CD4-positive, alpha-beta T cell (primary cell): ENCODE measurements at regions not wholly inside any gene's neighbourhood (a gene's known extent, or its start where the extent isn't known, plus 50 kb on each side); places are given as distances from the start of the nearest gene placed in this dataset.

Experiments used
- ATAC-seq: fragments of 200-7000 bp; cut with Tn5 transposase; one replicate; pipeline ENCODE4 v1.10.0; 2022; ENCODE audit warnings: mild to moderate bottlenecking; ENCODE audit not compliant: poor library complexity
- CTCF ChIA-PET: fragments of 350-600 bp; sonication (Branson Sonifier 250); formaldehyde crosslinking; loops from one replicate; lab custom pipeline; 2021; ENCODE audit warnings: antibody characterized with exemption, inconsistent platforms; lab: Charles Lee
- POLR2A ChIA-PET: fragments of 350-600 bp; sonication (Branson Sonifier 250); formaldehyde crosslinking; loops from one replicate; lab custom pipeline; 2021; ENCODE audit warnings: antibody characterized with exemption, inconsistent platforms; lab: Charles Lee
- DNase-seq, 14 experiments: peaks; one replicate each; pipeline ENCODE4 v3.0.0-alpha.2; 2013 to 2020; ENCODE audit warnings: mixed read lengths in 2 of 14
- H3K27ac ChIP-seq, 2 donors: one replicate each; pipeline versions ENCODE4 v1.5.1 to v1.7.0; 2013; ENCODE audit warnings: low read length in 2 of 2, low read depth in 1 of 2, mild to moderate bottlenecking in 1 of 2
- H3K27me3 ChIP-seq, 2 experiments: 1 replicate in 1 of 2; 2 replicates in 1 of 2; pipeline versions ENCODE4 v1.6.1 to v1.7.0; 2013; ENCODE audit warnings: low read length in 2 of 2, control low read depth in 1 of 2, mild to moderate bottlenecking in 1 of 2, moderate library complexity in 1 of 2; ENCODE audit not compliant: insufficient read depth in 2 of 2, control insufficient read depth in 1 of 2
- H3K36me3 ChIP-seq: one replicate; pipeline ENCODE4 v1.6.1; 2013; ENCODE audit warnings: low read length, control low read depth; ENCODE audit not compliant: insufficient read depth
- H3K4me1 ChIP-seq: one replicate; pipeline ENCODE4 v1.6.1; 2013; ENCODE audit warnings: low read length, control low read depth; ENCODE audit not compliant: insufficient read depth
- H3K4me3 ChIP-seq: one replicate; pipeline ENCODE4 v1.5.1; 2013; ENCODE audit warnings: mild to moderate bottlenecking, low read length, moderate library complexity
- H3K9me3 ChIP-seq, 2 experiments: 1 replicate in 1 of 2; 2 replicates in 1 of 2; pipeline versions ENCODE4 v1.6.1 to v1.7.0; 2013; ENCODE audit warnings: low read length in 2 of 2, mild to moderate bottlenecking in 2 of 2, control low read depth in 1 of 2, moderate library complexity in 1 of 2; ENCODE audit not compliant: control insufficient read depth in 1 of 2, insufficient read depth in 1 of 2
- H3K27ac Mint-ChIP-seq: one replicate; pipeline ENCODE4 v1.8.0; 2020; ENCODE audit warnings: mixed read lengths
- H3K27me3 Mint-ChIP-seq: one replicate; pipeline ENCODE4 v1.8.0; 2021; ENCODE audit warnings: mixed read lengths
- H3K36me3 Mint-ChIP-seq: one replicate; pipeline ENCODE4 v1.8.0; 2021; ENCODE audit warnings: low read depth, mixed read lengths
- H3K4me1 Mint-ChIP-seq: one replicate; pipeline ENCODE4 v1.8.0; 2021; ENCODE audit warnings: low read depth, mixed read lengths
- H3K4me3 Mint-ChIP-seq: one replicate; pipeline ENCODE4 v1.8.0; 2020; ENCODE audit warnings: mild to moderate bottlenecking, mixed read lengths
- H3K9me3 Mint-ChIP-seq: one replicate; pipeline ENCODE4 v1.8.0; 2020; ENCODE audit warnings: mixed read lengths
- intact Hi-C, 2 experiments: fragments of 100-400 bp; cut with DNase I in 1 of 2; cut with micrococcal nuclease in 1 of 2; formaldehyde crosslinking; loops; one replicate each; pipeline versions ENCODE4 v1.15.1 to v1.9.0; 2023 to 2025; cut with DNase I, micrococcal nuclease
- TF ChIP-seq, protein P1 (sequence below): fragments of 200-600 bp; IDR thresholded peaks from one replicate; pipeline ENCODE4 v1.8.0; 2022; ENCODE audit warnings: antibody characterized with exemption, mild to moderate bottlenecking

DNA sequence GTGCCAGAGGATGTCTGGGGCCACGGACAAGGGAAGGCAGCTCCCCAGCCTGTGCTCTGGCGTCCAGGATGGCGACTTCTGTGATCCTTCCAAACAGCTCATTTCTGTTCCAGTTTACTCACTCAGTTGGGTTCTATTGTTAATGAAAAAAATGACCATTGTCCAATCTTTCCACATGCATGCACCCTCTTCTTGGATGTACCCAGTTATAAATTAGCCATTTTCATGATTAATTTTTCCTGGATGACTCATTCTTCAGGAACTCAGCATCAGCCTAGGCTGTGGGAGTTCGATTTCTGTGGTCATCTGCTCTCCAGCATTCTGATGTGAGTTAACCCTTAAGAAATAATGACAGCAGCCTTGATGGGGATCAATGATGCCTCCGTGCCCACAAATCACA, 926.8 kb downstream of the BCL11B start:
- peaks cover 35% of the 10 kb centered on the region for H3K4me1 Mint-ChIP-seq
- H3K9me3 Mint-ChIP-seq, result no peaks in the 10 kb centered on the region
- no peak overlapping the region for H3K4me3 Mint-ChIP-seq
- Histone ChIP-seq H3K4me1 (peaks cover 3% of the 10 kb centered on the region), H3K27ac (no peak overlapping the region), H3K9me3 (no peaks in the 10 kb centered on the region), H3K36me3 (no peaks in the 10 kb centered on the region), H3K4me3 (no peak overlapping the region), H3K27me3 (no peaks in the 10 kb centered on the region)
- no peaks in the 10 kb centered on the region for H3K27me3 Mint-ChIP-seq
- DNase-seq (no peak), ATAC-seq (no peak)
- ChIA-PET CTCF (no interaction called here), POLR2A (no interaction called here)
- no peak overlapping the region for H3K27ac Mint-ChIP-seq
- TF ChIP-seq, protein P1, sequence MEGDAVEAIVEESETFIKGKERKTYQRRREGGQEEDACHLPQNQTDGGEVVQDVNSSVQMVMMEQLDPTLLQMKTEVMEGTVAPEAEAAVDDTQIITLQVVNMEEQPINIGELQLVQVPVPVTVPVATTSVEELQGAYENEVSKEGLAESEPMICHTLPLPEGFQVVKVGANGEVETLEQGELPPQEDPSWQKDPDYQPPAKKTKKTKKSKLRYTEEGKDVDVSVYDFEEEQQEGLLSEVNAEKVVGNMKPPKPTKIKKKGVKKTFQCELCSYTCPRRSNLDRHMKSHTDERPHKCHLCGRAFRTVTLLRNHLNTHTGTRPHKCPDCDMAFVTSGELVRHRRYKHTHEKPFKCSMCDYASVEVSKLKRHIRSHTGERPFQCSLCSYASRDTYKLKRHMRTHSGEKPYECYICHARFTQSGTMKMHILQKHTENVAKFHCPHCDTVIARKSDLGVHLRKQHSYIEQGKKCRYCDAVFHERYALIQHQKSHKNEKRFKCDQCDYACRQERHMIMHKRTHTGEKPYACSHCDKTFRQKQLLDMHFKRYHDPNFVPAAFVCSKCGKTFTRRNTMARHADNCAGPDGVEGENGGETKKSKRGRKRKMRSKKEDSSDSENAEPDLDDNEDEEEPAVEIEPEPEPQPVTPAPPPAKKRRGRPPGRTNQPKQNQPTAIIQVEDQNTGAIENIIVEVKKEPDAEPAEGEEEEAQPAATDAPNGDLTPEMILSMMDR, result no peak
- intact Hi-C loops, result no loop called here
- H3K36me3 Mint-ChIP-seq, result no peaks in the 10 kb centered on the region

DNA sequence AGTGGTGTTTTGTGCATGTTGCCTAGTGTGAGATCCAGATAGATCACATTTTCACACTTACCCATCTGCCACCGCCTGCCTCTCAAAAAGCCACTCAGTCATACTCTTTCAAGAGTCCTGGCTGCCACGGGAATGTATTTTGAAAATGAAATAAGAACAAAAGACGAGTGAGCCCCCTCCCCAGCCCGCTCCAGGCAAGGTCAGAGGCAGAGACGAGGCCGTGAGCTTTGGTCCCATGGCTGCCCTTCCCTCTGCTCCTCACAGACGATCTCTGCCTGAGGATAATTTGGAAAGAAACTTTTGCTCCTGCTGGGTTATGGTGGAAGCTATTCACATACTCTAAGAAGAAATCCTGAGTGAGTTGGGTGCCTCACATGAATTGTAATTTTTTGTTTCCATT, 924.3 kb downstream of the BCL11B start:
- TF ChIP-seq, protein P1, result no peak
- Mint-ChIP-seq H3K36me3 (no peaks in the 10 kb centered on the region), H3K9me3 (no peaks in the 10 kb centered on the region), H3K4me1 (peaks cover 50% of the 10 kb centered on the region), H3K4me3 (no peak overlapping the region), H3K27ac (no peak overlapping the region), H3K27me3 (no peaks in the 10 kb centered on the region)
- H3K27me3 ChIP-seq, result no peaks in the 10 kb centered on the region
- no peaks in the 10 kb centered on the region for H3K36me3 ChIP-seq
- H3K4me3 ChIP-seq, result no peak overlapping the region
- DNase-seq, result no peak
- POLR2A ChIA-PET, result interaction anchor here (1.1 kb wide), 1 partner anchor 14 kb away, joined by 3 read pairs; no protein-coding TSS in a partner anchor
- intact Hi-C loops, result no loop called here
- H3K4me1 ChIP-seq, result peaks cover 7% of the 10 kb centered on the region
- no peak for ATAC-seq
- CTCF ChIA-PET, result no interaction called here
- H3K27ac ChIP-seq, result no peak overlapping the region
- no peaks in the 10 kb centered on the region for H3K9me3 ChIP-seq

- Mint-ChIP-seq H3K27ac (no peak overlapping the region), H3K9me3 (no peaks in the 10 kb centered on the region)
- POLR2A ChIA-PET, result no interaction called here
Measured at GRCh38 chr14:98348505-98348904, 923.5 kb downstream of the BCL11B start.

More at GRCh38 chr14:98348505-98348904, 923.5 kb downstream of the BCL11B start:
- CTCF ChIA-PET, result interaction anchor here (1.2 kb wide), 1 partner anchor 28 kb away, joined by 3 read pairs; no protein-coding TSS in a partner anchor
- ATAC-seq (no peak), DNase-seq (no peak)
- Mint-ChIP-seq H3K36me3 (no peaks in the 10 kb centered on the region), H3K27me3 (no peaks in the 10 kb centered on the region), H3K4me1 (peaks cover 50% of the 10 kb centered on the region), H3K4me3 (no peak overlapping the region)
- TF ChIP-seq, protein P1, result no peak
- intact Hi-C loops, result no loop called here
- no peaks in the 10 kb centered on the region for H3K36me3 ChIP-seq
- H3K9me3 ChIP-seq, result no peaks in the 10 kb centered on the region
- H3K27me3 ChIP-seq, result no peaks in the 10 kb centered on the region
- peaks cover 7% of the 10 kb centered on the region for H3K4me1 ChIP-seq
- H3K27ac ChIP-seq, result no peak overlapping the region
- H3K4me3 ChIP-seq, result no peak overlapping the region
